ENCODE measurements at regions not wholly inside any gene's neighbourhood (a gene's known extent, or its start where the extent isn't known, plus 50 kb on each side); places are given as distances from the start of the nearest gene placed in this dataset.

DNA sequence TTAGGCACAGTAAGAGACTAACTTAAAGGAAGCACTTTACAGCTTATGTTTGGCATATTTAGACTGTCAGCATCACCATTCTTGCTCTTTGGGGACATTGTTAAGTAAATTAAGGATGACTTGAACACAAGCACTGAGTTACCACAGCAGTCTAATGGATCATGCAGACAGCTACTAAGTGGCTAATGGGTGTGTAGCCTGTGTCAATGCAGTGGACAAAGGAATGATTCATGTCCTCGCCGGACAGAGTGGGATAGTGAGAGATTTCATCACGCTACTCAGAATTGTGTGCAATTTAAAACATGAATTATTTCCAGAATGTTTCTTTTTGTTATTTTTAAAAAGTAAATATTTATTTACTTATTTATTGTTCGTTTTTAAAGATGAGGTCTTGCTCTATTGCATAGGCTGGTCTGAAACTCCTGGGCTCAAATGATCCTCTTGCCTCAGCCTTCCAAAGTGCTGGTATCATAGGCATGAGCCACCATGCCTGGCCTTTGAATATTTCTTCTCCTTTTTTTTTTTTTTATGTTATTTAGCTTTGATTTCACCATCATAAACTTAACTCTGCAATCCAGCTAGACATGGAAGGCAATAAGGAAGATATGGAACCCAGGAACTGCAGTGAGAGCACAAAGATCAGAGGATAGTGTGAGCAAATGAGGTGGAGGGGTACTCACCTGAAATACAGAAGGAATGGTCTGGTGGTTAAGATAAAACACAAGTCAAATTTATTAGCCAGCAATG is 53.0 kb upstream of the KLF4 start:
- Histone ChIP-seq H3K4me2 (no peak overlapping the region), H3K9me2 (replicated peaks; ENCODE audit: insufficient read depth) (no peaks in the 10 kb centered on the region), H4K20me1 (ENCODE audit: insufficient read depth, poor library complexity, severe bottlenecking) (no peaks in the 10 kb centered on the region), H3K36me3 (replicated peaks; ENCODE audit: insufficient read depth, low read depth) (no peaks in the 10 kb centered on the region), H3K4me1 (ENCODE audit: insufficient read depth) (peaks cover 6% of the 10 kb centered on the region), H3K9me3 (ENCODE audit: low read depth) (no peaks in the 10 kb centered on the region), H3K27ac (no peak overlapping the region), H3K4me3 (no peak overlapping the region), H3K79me2 (no peaks in the 10 kb centered on the region), H2AFZ (no peak overlapping the region), H3K27me3 (no peaks in the 10 kb centered on the region)
- DNase-seq (ENCODE audit: low spot score) = no peak
- WGBS (ENCODE audit: low lambda C conversion rate, missing lambda C conversion rate) = 85% methylated on average over 4 of the region's 4 CpGs
- no peak for TF ChIP-seq EZH2phosphoT487 (IDR thresholded peaks at IDR 0.05; ENCODE audit: low read depth, severe bottlenecking, unreplicated experiment)
- TF ChIP-seq, protein P1, sequence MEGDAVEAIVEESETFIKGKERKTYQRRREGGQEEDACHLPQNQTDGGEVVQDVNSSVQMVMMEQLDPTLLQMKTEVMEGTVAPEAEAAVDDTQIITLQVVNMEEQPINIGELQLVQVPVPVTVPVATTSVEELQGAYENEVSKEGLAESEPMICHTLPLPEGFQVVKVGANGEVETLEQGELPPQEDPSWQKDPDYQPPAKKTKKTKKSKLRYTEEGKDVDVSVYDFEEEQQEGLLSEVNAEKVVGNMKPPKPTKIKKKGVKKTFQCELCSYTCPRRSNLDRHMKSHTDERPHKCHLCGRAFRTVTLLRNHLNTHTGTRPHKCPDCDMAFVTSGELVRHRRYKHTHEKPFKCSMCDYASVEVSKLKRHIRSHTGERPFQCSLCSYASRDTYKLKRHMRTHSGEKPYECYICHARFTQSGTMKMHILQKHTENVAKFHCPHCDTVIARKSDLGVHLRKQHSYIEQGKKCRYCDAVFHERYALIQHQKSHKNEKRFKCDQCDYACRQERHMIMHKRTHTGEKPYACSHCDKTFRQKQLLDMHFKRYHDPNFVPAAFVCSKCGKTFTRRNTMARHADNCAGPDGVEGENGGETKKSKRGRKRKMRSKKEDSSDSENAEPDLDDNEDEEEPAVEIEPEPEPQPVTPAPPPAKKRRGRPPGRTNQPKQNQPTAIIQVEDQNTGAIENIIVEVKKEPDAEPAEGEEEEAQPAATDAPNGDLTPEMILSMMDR (IDR thresholded peaks at IDR 0.05; ENCODE audit: poor library complexity) = no peak
- no peak for TF ChIP-seq EZH2 (IDR thresholded peaks at IDR 0.05; ENCODE audit: borderline replicate concordance)

DNA sequence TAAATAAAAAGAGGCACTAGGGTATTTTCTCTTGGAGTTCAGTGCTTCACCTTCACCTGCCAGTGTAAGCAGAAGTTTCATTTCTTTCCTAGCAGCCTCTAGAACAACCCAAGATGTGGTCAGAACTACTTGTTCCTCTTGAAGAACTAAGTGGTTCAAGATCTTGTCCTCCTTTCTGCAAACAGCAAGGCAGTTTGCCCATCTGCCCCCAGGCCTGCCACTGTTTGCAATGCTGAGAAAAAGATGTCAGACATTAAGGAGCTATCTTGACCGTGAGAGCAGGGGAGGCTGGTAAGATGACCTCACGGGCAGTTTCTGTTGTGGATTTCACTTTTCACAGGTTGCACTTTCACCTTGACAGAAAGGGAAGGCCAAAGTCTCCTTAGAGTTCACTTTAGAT is 52.0 kb upstream of the KLF4 start:
- WGBS (ENCODE audit: low lambda C conversion rate, missing lambda C conversion rate) = 46% methylated on average over 2 of the region's 2 CpGs

DNA sequence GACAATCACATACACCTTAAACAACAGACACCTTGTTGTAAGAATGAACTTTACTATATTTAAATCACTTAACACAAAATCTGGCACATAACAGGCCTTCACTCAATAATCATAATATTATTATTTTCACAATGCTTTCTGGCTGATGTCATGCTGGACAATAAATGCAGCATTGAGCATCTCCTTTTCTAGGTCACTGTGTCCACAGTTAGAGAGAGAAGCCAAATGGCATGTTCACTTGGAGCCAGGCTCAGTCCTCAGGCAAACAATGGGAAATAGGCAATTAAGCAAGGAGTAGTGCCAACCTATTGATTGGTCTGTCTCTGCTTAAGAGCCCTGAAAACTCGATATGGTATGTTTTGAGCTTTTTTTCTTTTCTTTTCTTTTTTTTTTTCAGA is 50.6 kb upstream of the KLF4 start:
- Histone ChIP-seq H2AFZ (no peak overlapping the region), H3K79me2 (no peaks in the 10 kb centered on the region), H3K27me3 (no peaks in the 10 kb centered on the region), H3K36me3 (replicated peaks; ENCODE audit: insufficient read depth, low read depth) (no peaks in the 10 kb centered on the region), H3K9me2 (replicated peaks; ENCODE audit: insufficient read depth) (no peaks in the 10 kb centered on the region), H3K4me2 (no peak overlapping the region), H4K20me1 (ENCODE audit: insufficient read depth, poor library complexity, severe bottlenecking) (no peaks in the 10 kb centered on the region), H3K27ac (no peak overlapping the region), H3K4me1 (ENCODE audit: insufficient read depth) (no peaks in the 10 kb centered on the region), H3K4me3 (no peak overlapping the region), H3K9me3 (ENCODE audit: low read depth) (no peaks in the 10 kb centered on the region)
- 80% methylated on average over 1 of the region's 1 CpG for WGBS (ENCODE audit: low lambda C conversion rate, missing lambda C conversion rate)
- TF ChIP-seq EZH2 (IDR thresholded peaks at IDR 0.05; ENCODE audit: borderline replicate concordance) (no peak), EZH2phosphoT487 (IDR thresholded peaks at IDR 0.05; ENCODE audit: low read depth, severe bottlenecking, unreplicated experiment) (no peak)
- TF ChIP-seq, protein P1 (IDR thresholded peaks at IDR 0.05; ENCODE audit: poor library complexity) = no peak
- no peak for DNase-seq (ENCODE audit: low spot score)

More for the DNA sequence above, 52.0 kb upstream of the KLF4 start:
- Histone ChIP-seq H2AFZ (no peak overlapping the region), H3K36me3 (replicated peaks; ENCODE audit: insufficient read depth, low read depth) (no peaks in the 10 kb centered on the region), H3K9me2 (replicated peaks; ENCODE audit: insufficient read depth) (no peaks in the 10 kb centered on the region), H3K4me2 (no peak overlapping the region), H3K4me3 (no peak overlapping the region), H3K4me1 (ENCODE audit: insufficient read depth) (peaks cover 3% of the 10 kb centered on the region), H4K20me1 (ENCODE audit: insufficient read depth, poor library complexity, severe bottlenecking) (no peaks in the 10 kb centered on the region), H3K79me2 (no peaks in the 10 kb centered on the region), H3K27me3 (no peaks in the 10 kb centered on the region), H3K27ac (no peak overlapping the region), H3K9me3 (ENCODE audit: low read depth) (no peaks in the 10 kb centered on the region)
- TF ChIP-seq EZH2 (IDR thresholded peaks at IDR 0.05; ENCODE audit: borderline replicate concordance) (no peak), EZH2phosphoT487 (IDR thresholded peaks at IDR 0.05; ENCODE audit: low read depth, severe bottlenecking, unreplicated experiment) (no peak)
- TF ChIP-seq, protein P1 (IDR thresholded peaks at IDR 0.05; ENCODE audit: poor library complexity) = no peak
- no peak for DNase-seq (ENCODE audit: low spot score)
